ENCODE measurements at regions not wholly inside any gene's neighbourhood (a gene's known extent, or its start where the extent isn't known, plus 50 kb on each side); places are given as distances from the start of the nearest gene placed in this dataset.
A peak's percentile ranks its signal among the peaks of the same experiment; 100 is the strongest.
"Not testable (repeated sequence)": the region's sequence is repeated elsewhere in the genome, so short reads cannot be mapped to it uniquely, and the experiment has no call there.

DNA sequence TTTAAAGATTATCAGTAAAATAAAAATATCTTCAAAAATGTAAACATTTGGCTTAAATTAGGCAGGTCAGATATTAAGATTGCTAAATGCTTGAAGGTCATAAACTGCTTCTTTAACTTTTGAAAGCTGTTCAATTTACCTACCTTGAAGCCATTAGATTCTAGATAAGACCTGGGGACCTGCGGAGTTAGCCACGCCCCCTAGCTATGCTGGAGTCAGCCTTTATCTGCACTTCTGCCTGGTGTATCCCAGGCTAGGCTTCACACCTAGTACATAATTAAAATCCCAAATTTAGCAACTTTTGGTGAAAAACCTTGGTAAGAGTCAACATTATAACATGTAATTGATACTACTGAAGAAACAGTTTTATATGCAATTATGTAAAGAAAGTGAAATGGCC is 89.9 kb upstream of the PRSS3 start:
- not testable (repeated sequence) for H3K27me3 ChIP-seq (replicated peaks); H3K27ac ChIP-seq

DNA sequence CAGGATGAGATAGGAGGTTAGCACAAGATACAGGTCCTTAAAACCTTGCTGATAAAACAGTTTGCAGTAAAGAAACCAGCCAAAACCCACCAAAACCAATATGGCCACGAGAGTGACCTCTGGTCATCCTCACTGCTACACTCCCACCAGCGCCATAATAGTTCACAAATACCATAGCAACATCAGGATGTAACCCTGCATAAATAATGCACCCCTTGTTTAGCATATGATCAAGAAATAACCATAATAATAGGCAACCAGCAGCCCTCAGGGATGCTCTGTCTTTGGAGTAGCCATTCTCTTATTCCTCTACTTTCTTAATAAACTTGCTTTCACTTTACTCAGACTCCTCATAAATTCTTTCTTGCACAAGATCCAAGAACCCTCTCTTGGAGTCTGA is 86.9 kb upstream of the PRSS3 start:
- Histone ChIP-seq H3K27me3 (replicated peaks) (no peaks in the 10 kb centered on the region), H3K36me3 (no peaks in the 10 kb centered on the region), H3K27ac (no peak overlapping the region), H3K4me1 (replicated peaks) (no peaks in the 10 kb centered on the region), H3K9me3 (replicated peaks) (no peaks in the 10 kb centered on the region), H3K4me3 (no peak overlapping the region)
- no peak for DNase-seq (ENCODE audit: low read depth in 1 of 2, low spot score in 2 of 2)

More for the DNA sequence above, 89.9 kb upstream of the PRSS3 start:
- not testable (repeated sequence) for H3K9me3 ChIP-seq (replicated peaks); H3K4me3 ChIP-seq; DNase-seq (ENCODE audit: low read depth in 1 of 2, low spot score in 2 of 2); H3K4me1 ChIP-seq (replicated peaks); H3K36me3 ChIP-seq

DNA sequence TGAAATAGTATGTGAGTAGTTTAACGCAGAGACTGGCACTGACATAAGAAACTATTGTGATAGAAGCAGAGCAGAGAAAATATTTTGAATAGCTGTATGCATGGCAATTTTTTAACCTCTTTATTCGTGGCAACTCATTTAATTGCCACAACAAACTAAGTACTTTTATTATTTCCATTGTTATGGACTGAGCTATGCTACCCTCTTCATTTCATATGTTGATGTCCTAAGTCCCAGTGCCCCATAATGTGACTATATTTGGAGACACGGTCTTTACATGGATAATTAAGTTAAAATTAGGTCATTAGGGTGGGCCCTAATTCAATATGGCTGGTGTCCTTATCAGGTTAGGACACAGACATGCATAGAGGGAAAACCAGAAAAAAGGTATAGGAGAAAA is 86.1 kb upstream of the PRSS3 start:
- Histone ChIP-seq H3K36me3 (no peaks in the 10 kb centered on the region), H3K27ac (no peak overlapping the region), H3K4me3 (no peak overlapping the region), H3K4me1 (replicated peaks) (no peaks in the 10 kb centered on the region), H3K9me3 (replicated peaks) (no peaks in the 10 kb centered on the region), H3K27me3 (replicated peaks) (no peaks in the 10 kb centered on the region)
- DNase-seq (ENCODE audit: low read depth in 1 of 2, low spot score in 2 of 2): no peak

DNA sequence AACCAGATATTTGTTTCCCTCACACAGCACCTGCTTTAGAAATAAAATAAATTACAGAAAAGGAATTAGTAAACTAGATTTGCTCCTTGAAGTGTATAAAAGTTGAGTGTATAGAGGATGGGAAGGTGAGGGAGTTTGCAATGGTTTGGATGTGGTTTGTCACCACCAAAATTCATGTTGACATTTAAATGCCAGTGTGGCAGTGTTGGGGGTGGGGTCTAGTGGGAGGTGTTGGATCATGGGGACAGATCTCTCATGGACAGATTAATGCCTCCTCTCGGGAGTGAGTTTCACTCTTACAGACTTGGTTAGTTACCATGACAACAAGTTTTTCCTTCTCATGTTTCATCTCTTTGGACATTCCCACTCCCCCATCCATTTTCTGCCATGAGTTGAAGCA is 83.9 kb upstream of the PRSS3 start:
- not testable (repeated sequence) for DNase-seq (ENCODE audit: low read depth in 1 of 2, low spot score in 2 of 2); H3K9me3 ChIP-seq (replicated peaks); H3K27ac ChIP-seq

DNA sequence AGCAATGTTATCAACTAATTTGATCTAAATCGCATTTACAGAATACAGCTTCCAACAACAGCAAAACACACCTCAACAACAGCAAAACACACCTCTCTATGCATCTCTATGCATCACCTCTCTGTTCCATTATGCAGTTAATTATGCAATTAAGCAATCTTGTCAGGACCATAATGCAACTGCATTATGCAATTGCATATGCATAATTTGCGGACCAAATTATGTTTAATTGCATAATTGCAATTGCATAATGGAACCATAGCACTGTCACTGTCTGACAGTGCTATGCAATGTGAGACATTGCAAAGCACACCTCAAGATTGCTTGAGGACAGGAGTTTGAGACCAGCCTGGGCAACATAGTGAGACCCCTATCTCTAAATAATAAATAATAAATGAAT is 80.4 kb upstream of the PRSS3 start:
- Histone ChIP-seq H3K4me1 (replicated peaks) (no peaks in the 10 kb centered on the region), H3K27me3 (replicated peaks) (no peaks in the 10 kb centered on the region), H3K4me3 (no peak overlapping the region), H3K36me3 (no peaks in the 10 kb centered on the region), H3K27ac (no peak overlapping the region), H3K9me3 (replicated peaks) (no peaks in the 10 kb centered on the region)
- DNase-seq (ENCODE audit: low read depth in 1 of 2, low spot score in 2 of 2): no peak

More for the DNA sequence above, 83.9 kb upstream of the PRSS3 start:
- H3K36me3 ChIP-seq; H3K4me3 ChIP-seq; H3K27me3 ChIP-seq (replicated peaks); H3K4me1 ChIP-seq (replicated peaks): not testable (repeated sequence)

DNA sequence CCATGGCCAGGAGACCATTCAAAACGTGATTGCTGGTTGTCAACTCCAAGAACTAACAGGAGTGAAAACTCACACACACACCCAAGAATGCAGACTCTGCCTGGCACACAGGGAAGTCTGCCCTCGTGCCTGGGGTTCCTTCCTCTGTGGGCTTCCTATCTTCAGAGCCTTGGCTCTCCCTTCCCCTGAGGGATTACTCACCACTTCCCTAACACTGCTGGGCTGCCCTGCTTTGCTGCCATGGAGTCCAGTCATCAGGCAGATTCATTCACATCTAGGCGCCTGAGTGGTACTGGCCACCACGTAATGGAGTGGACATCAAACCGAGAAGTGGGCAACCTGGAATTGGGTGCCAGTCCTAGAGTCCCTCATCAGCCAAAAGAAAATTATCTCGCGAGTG is 76.4 kb upstream of the PRSS3 start:
- H3K27ac ChIP-seq: no peak overlapping the region
- H3K9me3 ChIP-seq (replicated peaks): no peaks in the 10 kb centered on the region
- H3K27me3 ChIP-seq (replicated peaks): no peaks in the 10 kb centered on the region
- no peaks in the 10 kb centered on the region for H3K4me1 ChIP-seq (replicated peaks)
- no peak for DNase-seq (ENCODE audit: low read depth in 1 of 2, low spot score in 2 of 2)
- no peaks in the 10 kb centered on the region for H3K36me3 ChIP-seq
- no peak overlapping the region for H3K4me3 ChIP-seq

DNA sequence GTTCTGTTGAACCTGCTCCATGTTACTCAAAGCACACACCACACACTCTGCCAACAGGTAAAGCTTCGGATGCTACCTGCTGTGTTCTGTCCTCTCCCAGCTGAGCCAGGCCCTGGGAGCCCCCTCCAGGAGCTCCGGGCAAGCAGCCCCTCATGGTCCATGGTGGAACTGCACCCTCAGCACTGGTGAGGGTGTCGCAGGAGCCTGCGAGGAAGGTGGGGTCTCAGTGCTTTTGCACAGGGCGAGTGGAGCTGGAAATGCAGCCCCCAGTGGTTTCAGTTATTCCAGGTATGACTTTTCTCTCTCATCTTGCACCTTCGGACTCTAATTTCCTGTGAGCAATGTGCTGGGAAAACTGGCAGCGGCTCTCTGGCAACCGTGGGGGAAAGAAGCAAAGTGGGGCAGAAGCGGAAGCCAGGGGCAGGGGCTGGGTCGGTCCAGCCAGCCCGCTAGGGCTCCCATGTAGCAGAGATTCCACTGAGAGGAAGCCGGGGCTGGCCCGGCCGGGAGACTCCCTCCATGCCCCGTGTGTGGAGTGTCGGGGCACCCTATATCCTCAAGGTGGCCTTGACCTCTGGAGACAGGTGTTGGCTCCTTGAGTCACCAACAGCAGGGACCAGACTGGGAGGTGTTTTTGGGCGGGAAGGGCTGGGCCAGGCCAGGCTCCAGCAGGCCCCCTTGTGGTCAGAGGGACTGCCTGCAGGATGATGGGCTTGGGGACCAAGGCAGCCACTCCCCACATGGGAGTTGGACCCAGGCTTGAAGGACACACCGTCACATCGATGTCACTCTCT is 75.6 kb upstream of the PRSS3 start:
- Histone ChIP-seq H3K27ac (no peak overlapping the region), H3K36me3 (no peaks in the 10 kb centered on the region), H3K9me3 (replicated peaks) (no peaks in the 10 kb centered on the region), H3K4me3 (no peak overlapping the region), H3K27me3 (replicated peaks) (no peaks in the 10 kb centered on the region), H3K4me1 (replicated peaks) (no peaks in the 10 kb centered on the region)
- DNase-seq (ENCODE audit: low read depth in 1 of 2, low spot score in 2 of 2): no peak

DNA sequence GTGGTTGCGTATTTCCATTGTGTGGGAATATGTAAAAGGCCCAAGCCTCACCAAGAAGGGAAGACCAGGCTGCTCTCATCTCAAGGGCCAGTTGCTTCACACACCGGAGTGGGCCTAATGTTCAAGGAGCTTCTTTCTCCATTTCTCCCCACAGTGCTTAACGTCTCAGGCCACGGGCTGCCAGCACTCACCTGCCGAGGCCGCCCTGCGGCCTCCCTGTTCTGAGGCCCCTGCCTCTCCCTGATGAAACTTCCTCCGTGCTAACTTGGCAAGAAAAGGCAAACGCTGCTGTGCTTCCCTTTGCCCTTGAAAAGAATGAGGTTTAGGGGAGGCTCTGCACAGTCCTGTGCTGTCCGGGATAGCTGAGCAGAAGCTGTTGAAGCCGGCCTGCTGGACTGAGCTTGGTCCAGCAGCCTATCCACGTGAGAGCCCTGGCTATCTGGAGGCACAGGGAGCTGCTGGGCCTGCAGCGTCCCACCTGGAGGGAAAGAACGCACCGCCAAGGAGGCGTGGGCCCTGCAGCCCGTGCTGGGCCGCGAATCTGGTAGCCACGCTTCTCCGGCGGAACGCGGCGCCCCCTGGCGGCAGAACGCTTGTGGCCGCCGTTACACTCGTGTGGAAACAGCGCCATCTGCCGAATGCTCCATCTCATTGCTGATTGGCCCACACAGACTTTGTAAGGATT is 73.5 kb upstream of the PRSS3 start:
- Histone ChIP-seq H3K4me1 (replicated peaks) (no peaks in the 10 kb centered on the region), H3K9me3 (replicated peaks) (no peaks in the 10 kb centered on the region), H3K4me3 (no peak overlapping the region), H3K27ac (no peak overlapping the region), H3K36me3 (no peaks in the 10 kb centered on the region), H3K27me3 (replicated peaks) (no peaks in the 10 kb centered on the region)
- peak; percentile 42 to 55 for DNase-seq (ENCODE audit: low read depth in 1 of 2, low spot score in 2 of 2)

DNA sequence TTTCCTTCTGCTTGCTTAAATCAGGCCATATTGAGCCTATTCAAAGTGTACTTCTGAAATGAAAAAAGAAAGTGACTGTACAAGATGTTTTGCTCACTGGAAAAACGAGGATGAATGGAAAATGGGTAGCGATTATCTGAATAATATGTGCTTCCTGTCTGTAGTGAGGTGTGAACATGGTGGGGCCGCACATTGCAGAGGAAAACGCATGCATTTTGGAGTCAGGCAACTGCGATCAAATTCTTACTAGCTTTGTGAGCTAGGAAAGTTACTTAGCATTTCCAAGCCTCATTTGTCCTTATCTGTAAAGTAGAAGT is 73.0 kb upstream of the PRSS3 start:
- Histone ChIP-seq H3K36me3 (no peaks in the 10 kb centered on the region), H3K27ac (no peak overlapping the region), H3K4me1 (replicated peaks) (no peaks in the 10 kb centered on the region), H3K4me3 (no peak overlapping the region), H3K27me3 (replicated peaks) (no peaks in the 10 kb centered on the region), H3K9me3 (replicated peaks) (no peaks in the 10 kb centered on the region)
- no peak for DNase-seq (ENCODE audit: low read depth in 1 of 2, low spot score in 2 of 2)

DNA sequence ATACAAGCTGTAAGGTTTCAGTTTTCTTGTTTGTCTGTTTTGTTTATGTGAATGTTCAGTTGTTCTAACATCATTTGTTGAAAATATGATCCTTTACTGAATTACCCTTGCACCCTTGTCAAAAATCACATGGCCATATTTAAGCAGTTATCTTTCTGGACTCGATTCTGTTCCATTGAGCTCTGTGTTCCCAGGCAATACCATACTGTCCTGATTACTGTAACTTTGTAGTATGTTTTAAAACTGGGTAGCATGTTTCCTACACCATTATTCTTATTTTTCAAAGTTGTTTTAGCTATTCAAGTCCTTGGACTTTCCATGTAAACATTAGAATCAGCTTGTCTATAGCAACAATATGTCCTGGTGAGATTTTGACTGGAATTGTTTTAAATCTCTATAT is 66.7 kb upstream of the PRSS3 start:
- Histone ChIP-seq H3K4me1 (replicated peaks) (no peaks in the 10 kb centered on the region), H3K27me3 (replicated peaks) (no peaks in the 10 kb centered on the region), H3K4me3 (no peak overlapping the region), H3K9me3 (replicated peaks) (no peaks in the 10 kb centered on the region), H3K27ac (no peak overlapping the region), H3K36me3 (no peaks in the 10 kb centered on the region)
- no peak for DNase-seq (ENCODE audit: low read depth in 1 of 2, low spot score in 2 of 2)

DNA sequence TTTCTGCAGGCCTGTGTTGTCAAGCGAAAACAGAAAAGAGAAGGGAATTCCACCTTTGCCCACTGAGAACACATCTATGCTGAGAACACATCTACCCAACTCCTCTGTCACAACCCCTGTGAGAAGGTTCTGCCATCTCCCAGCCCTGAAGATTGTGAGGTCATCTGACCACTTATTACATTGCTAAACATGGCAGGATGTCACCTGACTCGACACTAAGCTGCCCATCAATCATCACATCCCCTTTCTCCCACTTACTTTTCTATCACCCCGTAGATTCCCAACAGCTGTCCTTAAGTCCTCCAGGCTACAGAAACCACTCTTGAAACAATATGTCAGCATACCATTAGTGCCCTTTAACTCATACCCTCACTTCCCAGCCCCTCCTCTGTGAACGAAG is 64.2 kb upstream of the PRSS3 start:
- H3K4me3 ChIP-seq: no peak overlapping the region
- no peaks in the 10 kb centered on the region for H3K9me3 ChIP-seq (replicated peaks)
- H3K27ac ChIP-seq: no peak overlapping the region
- no peak for DNase-seq (ENCODE audit: low read depth in 1 of 2, low spot score in 2 of 2)
- H3K27me3 ChIP-seq (replicated peaks): no peaks in the 10 kb centered on the region
- no peaks in the 10 kb centered on the region for H3K4me1 ChIP-seq (replicated peaks)
- H3K36me3 ChIP-seq: no peaks in the 10 kb centered on the region

DNA sequence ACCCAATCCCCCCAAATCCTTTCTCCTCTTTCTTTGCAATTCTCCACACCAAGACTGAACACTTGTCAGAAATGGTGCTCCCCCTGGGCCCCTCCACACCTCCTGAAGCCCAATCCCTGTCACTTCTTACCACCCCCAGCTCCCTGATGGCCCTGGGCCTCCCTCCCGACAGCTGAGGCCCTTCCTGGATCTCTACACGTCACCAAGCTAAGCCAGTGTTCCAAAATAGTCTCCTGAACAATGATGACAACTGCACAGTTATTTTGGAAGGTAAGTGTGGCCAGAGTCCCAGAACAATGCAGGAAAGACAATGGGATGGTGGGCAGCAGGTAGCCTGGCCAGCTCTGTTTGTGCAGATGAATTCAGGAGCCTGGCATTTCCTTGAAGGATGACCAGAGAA is 63.7 kb upstream of the PRSS3 start:
- Histone ChIP-seq H3K27me3 (replicated peaks) (no peaks in the 10 kb centered on the region), H3K4me1 (replicated peaks) (no peaks in the 10 kb centered on the region), H3K9me3 (replicated peaks) (no peaks in the 10 kb centered on the region), H3K4me3 (no peak overlapping the region), H3K36me3 (no peaks in the 10 kb centered on the region), H3K27ac (no peak overlapping the region)
- no peak for DNase-seq (ENCODE audit: low read depth in 1 of 2, low spot score in 2 of 2)

DNA sequence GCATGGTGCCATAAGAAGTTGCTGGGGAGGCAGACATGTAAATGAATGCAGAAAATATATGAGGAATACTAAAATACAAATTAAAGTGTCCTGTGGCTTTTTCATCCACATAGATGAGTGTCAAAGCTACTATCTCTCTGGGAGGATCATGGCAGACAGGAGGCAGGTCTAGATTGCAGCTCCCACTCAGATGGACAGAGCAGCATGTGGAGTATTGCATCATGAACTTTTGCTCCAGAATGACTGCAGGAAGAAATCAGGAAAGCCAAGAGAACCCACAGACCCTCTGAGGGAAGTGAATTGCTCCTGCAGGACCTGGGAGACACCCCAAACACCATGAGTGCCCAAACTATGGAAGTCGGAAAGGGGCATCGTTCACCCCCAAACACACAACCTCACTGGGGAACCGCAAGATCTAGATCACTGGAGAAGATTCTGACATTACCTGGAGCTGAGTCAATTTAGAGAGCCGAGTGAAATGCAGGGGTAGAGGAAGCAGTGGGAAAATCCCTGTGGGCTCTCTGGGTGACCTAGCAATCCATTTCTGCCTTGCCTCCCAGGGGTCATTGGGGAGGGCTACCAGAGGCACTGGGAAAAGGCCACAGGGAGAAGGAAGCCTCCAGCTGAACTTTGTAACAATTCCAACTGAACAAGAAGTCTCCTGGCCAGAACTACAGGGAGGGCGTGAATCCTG is 61.0 kb upstream of the PRSS3 start:
- not testable (repeated sequence) for H3K27ac ChIP-seq; H3K27me3 ChIP-seq (replicated peaks); H3K4me3 ChIP-seq; DNase-seq (ENCODE audit: low read depth in 1 of 2, low spot score in 2 of 2); H3K36me3 ChIP-seq; H3K9me3 ChIP-seq (replicated peaks); H3K4me1 ChIP-seq (replicated peaks)

Measured in SJSA1 (cell line).